GM23338 (cell line): ENCODE measurements at regions not wholly inside any gene's neighbourhood (a gene's known extent, or its start where the extent isn't known, plus 50 kb on each side); places are given as distances from the start of the nearest gene placed in this dataset.

Experiments used
- ATAC-seq: fragments of 200-7000 bp; cut with Tn5 transposase; 3 replicates; pipeline ENCODE4 v1.9.1; 2020
- DNase-seq: peaks from one replicate; pipeline ENCODE4 v3.0.0-alpha.2; 2015; ENCODE audit warnings: low spot score
- H2AFZ ChIP-seq: fragments of 200-600 bp; sonication (generic); 2 replicates; pipeline ENCODE4 v1.8.0; 2016; ENCODE audit warnings: antibody characterized with exemption, mild to moderate bottlenecking, moderate library complexity
- H3F3A ChIP-seq: fragments of 200-600 bp; sonication (generic); replicated peaks from 2 replicates; pipeline ENCODE4 v1.8.0; 2017; ENCODE audit warnings: antibody characterized with exemption, mixed run types, low read depth
- H3K27ac ChIP-seq: fragments of 200-600 bp; sonication (generic); 2 replicates; pipeline ENCODE4 v1.6.1; 2016; ENCODE audit warnings: low read depth
- H3K27me3 ChIP-seq: fragments of 200-600 bp; sonication (generic); 2 replicates; pipeline ENCODE4 v1.8.0; 2016; ENCODE audit warnings: mild to moderate bottlenecking, mixed run types, moderate library complexity; ENCODE audit not compliant: insufficient read depth
- H3K36me3 ChIP-seq: fragments of 200-600 bp; sonication (generic); 2 replicates; pipeline ENCODE4 v1.8.0; 2016; ENCODE audit warnings: mild to moderate bottlenecking; ENCODE audit not compliant: insufficient read depth
- H3K4me1 ChIP-seq: fragments of 200-600 bp; sonication (generic); 2 replicates; pipeline ENCODE4 v1.8.0; 2016; ENCODE audit warnings: mild to moderate bottlenecking, moderate library complexity; ENCODE audit not compliant: insufficient read depth
- H3K4me2 ChIP-seq: fragments of 200-600 bp; sonication (generic); 2 replicates; pipeline ENCODE4 v1.7.1; 2017; ENCODE audit warnings: mixed run types
- H3K4me3 ChIP-seq: fragments of 200-600 bp; sonication (generic); 2 replicates; pipeline ENCODE4 v1.6.1; 2016; ENCODE audit warnings: mixed run types
- H3K79me2 ChIP-seq: fragments of 200-600 bp; sonication (generic); replicated peaks from 2 replicates; pipeline ENCODE4 v1.8.0; 2017; ENCODE audit warnings: mild to moderate bottlenecking; ENCODE audit not compliant: insufficient read depth
- H3K9me2 ChIP-seq: fragments of 200-600 bp; sonication (generic); 2 replicates; pipeline ENCODE4 v1.8.0; 2017; ENCODE audit not compliant: insufficient read depth
- H4K20me1 ChIP-seq: fragments of 200-600 bp; sonication (generic); replicated peaks from 2 replicates; pipeline ENCODE4 v1.8.0; 2017; ENCODE audit warnings: mild to moderate bottlenecking; ENCODE audit not compliant: insufficient read depth
- H3K27ac Mint-ChIP-seq: 2 replicates; pipeline ENCODE4 v1.8.0; 2020; ENCODE audit warnings: inconsistent platforms, mild to moderate bottlenecking, moderate library complexity, mixed read lengths
- H3K27me3 Mint-ChIP-seq: 3 replicates; pipeline ENCODE4 v1.8.0; 2022; ENCODE audit warnings: low read depth, mild to moderate bottlenecking, moderate library complexity, mixed read lengths, inconsistent platforms; ENCODE audit not compliant: insufficient read depth, poor library complexity
- H3K36me3 Mint-ChIP-seq: 3 replicates; pipeline ENCODE4 v1.8.0; 2021; ENCODE audit warnings: low read depth, mild to moderate bottlenecking, inconsistent platforms, moderate library complexity, mixed read lengths
- H3K4me1 Mint-ChIP-seq: 3 replicates; pipeline ENCODE4 v1.8.0; 2020; ENCODE audit warnings: mild to moderate bottlenecking, inconsistent platforms, mixed read lengths
- H3K4me3 Mint-ChIP-seq: 3 replicates; pipeline ENCODE4 v1.8.0; 2021; ENCODE audit warnings: moderate library complexity, mild to moderate bottlenecking, inconsistent platforms, mixed read lengths
- H3K9me3 Mint-ChIP-seq: 3 replicates; pipeline ENCODE4 v1.8.0; 2020; ENCODE audit warnings: moderate library complexity, mild to moderate bottlenecking, inconsistent platforms, mixed read lengths
- CREB1 ChIP-seq: fragments of 250-450 bp; sonication (Bioruptor Pico); IDR thresholded peaks from 2 replicates; pipeline ENCODE4 v1.5.0; 2020; ENCODE audit warnings: low read depth, mild to moderate bottlenecking, moderate library complexity
- CTCF ChIP-seq, 2 experiments: fragments of 200-600 bp in 1 of 2; sonication (generic) in 1 of 2; conservative IDR thresholded peaks; 2 replicates each; pipeline versions ENCODE4 v1.5.1 to v1.6.1; 2016 to 2017; ENCODE audit warnings: antibody characterized with exemption in 2 of 2, low read depth in 2 of 2, mild to moderate bottlenecking in 2 of 2, moderate library complexity in 1 of 2
- EZH2 ChIP-seq: fragments of 200-600 bp; sonication (generic); IDR thresholded peaks from one replicate; pipeline ENCODE4 v1.8.0; 2017; ENCODE audit warnings: antibody characterized with exemption, mild to moderate bottlenecking, low read depth; ENCODE audit not compliant: unreplicated experiment
- EZH2phosphoT487 ChIP-seq: fragments of 200-600 bp; sonication (generic); IDR thresholded peaks from one replicate; pipeline ENCODE4 v1.8.1; 2018; ENCODE audit warnings: antibody characterized with exemption; ENCODE audit not compliant: unreplicated experiment
- JUNB ChIP-seq: IDR thresholded peaks from one replicate; pipeline ENCODE4 v1.6.1; 2016; ENCODE audit warnings: antibody characterized with exemption; ENCODE audit not compliant: unreplicated experiment
- NANOG ChIP-seq: IDR thresholded peaks from 2 replicates; pipeline ENCODE4 v1.6.1; 2016; ENCODE audit warnings: antibody characterized with exemption, borderline replicate concordance
- POLR2AphosphoS5 ChIP-seq: IDR thresholded peaks from 2 replicates; pipeline ENCODE4 v1.6.1; 2016; ENCODE audit warnings: antibody characterized with exemption, low read depth
- STAT1 ChIP-seq: IDR thresholded peaks from one replicate; pipeline ENCODE4 v1.6.1; 2016; ENCODE audit warnings: antibody characterized with exemption; ENCODE audit not compliant: unreplicated experiment

- Mint-ChIP-seq H3K27me3 (no peaks in the 10 kb centered on the region), H3K36me3 (no peaks in the 10 kb centered on the region), H3K4me1 (no peaks in the 10 kb centered on the region), H3K9me3 (no peaks in the 10 kb centered on the region; the same call in 2 of the 3 replicates), H3K27ac (no peak overlapping the region), H3K4me3 (no peak overlapping the region)
- H3K27me3 ChIP-seq, result no peaks in the 10 kb centered on the region
- DNase-seq, result peak; percentile 28
- no peak for ATAC-seq
- no peaks in the 10 kb centered on the region for H3K36me3 ChIP-seq
- no peak overlapping the region for H3K4me3 ChIP-seq
- H2AFZ ChIP-seq, result no peak overlapping the region
- H3K4me2 ChIP-seq, result no peak overlapping the region
- no peak for TF ChIP-seq EZH2phosphoT487
- TF ChIP-seq STAT1, result no peak
- no peak for TF ChIP-seq JUNB
- TF ChIP-seq CREB1 (CRISPR knock-in tag), result no peak
- TF ChIP-seq NANOG, result no peak
- TF ChIP-seq POLR2AphosphoS5, result no peak
- no peak overlapping the region for H3K27ac ChIP-seq
- no peaks in the 10 kb centered on the region for H3F3A ChIP-seq
- no peaks in the 10 kb centered on the region for H3K9me2 ChIP-seq
- no peaks in the 10 kb centered on the region for H3K4me1 ChIP-seq
- H4K20me1 ChIP-seq, result no peaks in the 10 kb centered on the region
- H3K79me2 ChIP-seq, result no peaks in the 10 kb centered on the region
These were observed 492.8 kb upstream of the FSIP2 start for GRCh38 chr2:185245806-185246205.

- no peaks in the 10 kb centered on the region for H3K4me1 ChIP-seq
These were observed 491.9 kb upstream of the FSIP2 start for GRCh38 chr2:185246717-185247116.

More at GRCh38 chr2:185246717-185247116, 491.9 kb upstream of the FSIP2 start:
- Histone ChIP-seq H3K27ac (no peak overlapping the region), H2AFZ (no peak overlapping the region), H3K4me3 (no peak overlapping the region), H3K36me3 (no peaks in the 10 kb centered on the region), H3K4me2 (no peak overlapping the region), H4K20me1 (no peaks in the 10 kb centered on the region), H3F3A (no peaks in the 10 kb centered on the region), H3K9me2 (no peaks in the 10 kb centered on the region), H3K27me3 (no peaks in the 10 kb centered on the region), H3K79me2 (no peaks in the 10 kb centered on the region)
- Mint-ChIP-seq H3K4me1 (no peaks in the 10 kb centered on the region), H3K27me3 (no peaks in the 10 kb centered on the region), H3K9me3 (no peaks in the 10 kb centered on the region; the same call in 2 of the 3 replicates), H3K27ac (no peak overlapping the region), H3K4me3 (no peak overlapping the region), H3K36me3 (no peaks in the 10 kb centered on the region)
- TF ChIP-seq JUNB, result no peak
- no peak for TF ChIP-seq EZH2
- no peak for TF ChIP-seq CTCF (conservative IDR thresholded peaks at IDR 0.05; ENCODE audit: low read depth in 2 of 2)
- no peak for TF ChIP-seq CREB1 (CRISPR knock-in tag)
- DNase-seq (no peak), ATAC-seq (no peak)
